Suprapubic skin (tissue), 4 donors: ENCODE measurements at regions not wholly inside any gene's neighbourhood (a gene's known extent, or its start where the extent isn't known, plus 50 kb on each side); places are given as distances from the start of the nearest gene placed in this dataset.

Experiments used
- CTCF ChIP-seq, 2 donors: fragments of 200-600 bp in 1 of 2; fragments of 450-650 bp in 1 of 2; sonication (generic) in 1 of 2; IDR thresholded peaks; one replicate each; pipeline ENCODE4 v1.5.1; 2016 to 2019; ENCODE audit warnings: antibody characterized with exemption in 2 of 2, mild to moderate bottlenecking in 1 of 2, moderate library complexity in 1 of 2
- POLR2A ChIP-seq, 2 donors: fragments of 450-650 bp; IDR thresholded peaks; one replicate each; pipeline ENCODE4 v1.6.1; 2017; ENCODE audit warnings: antibody characterized with exemption in 2 of 2, mild to moderate bottlenecking in 2 of 2, moderate library complexity in 2 of 2
- POLR2AphosphoS5 ChIP-seq, 3 donors: sonication (generic); formaldehyde crosslinking; IDR thresholded peaks; one replicate each; pipeline ENCODE4 v1.6.1; 2017; ENCODE audit warnings: antibody characterized with exemption in 3 of 3

- no peak for TF ChIP-seq CTCF (IDR thresholded peaks at IDR 0.05)
- no peak for TF ChIP-seq POLR2AphosphoS5 (IDR thresholded peaks at IDR 0.05)
- TF ChIP-seq POLR2A (IDR thresholded peaks at IDR 0.05): no peak
Observed at GRCh38 chr14:35959835-35960234, 133.7 kb downstream of the BRMS1L start.
